D721Med (cell line): ENCODE measurements at regions not wholly inside any gene's neighbourhood (a gene's known extent, or its start where the extent isn't known, plus 50 kb on each side); places are given as distances from the start of the nearest gene placed in this dataset.

Experiments used
- DNase-seq: peaks from one replicate; pipeline ENCODE4 v3.0.0; 2011; ENCODE audit warnings: low spot score; ENCODE audit not compliant: insufficient read length
- FAIRE-seq: peaks from 2 replicates; lab custom pipeline; 2011; peaks lifted over from hg19 to GRCh38; lab: Jason Lieb, UNC
- CTCF ChIP-seq: IDR thresholded peaks from 2 replicates; pipeline ENCODE4 v1.5.1; 2012; ENCODE audit warnings: mild to moderate bottlenecking, control low read depth; ENCODE audit not compliant: insufficient read depth; ENCODE audit errors: missing control alignments

- TF ChIP-seq CTCF, result no peak
- FAIRE-seq, result no peak
- DNase-seq, result no peak
These were observed 141.1 kb downstream of the SLC15A5 start for GRCh38 chr12:16136219-16136988.

DNA sequence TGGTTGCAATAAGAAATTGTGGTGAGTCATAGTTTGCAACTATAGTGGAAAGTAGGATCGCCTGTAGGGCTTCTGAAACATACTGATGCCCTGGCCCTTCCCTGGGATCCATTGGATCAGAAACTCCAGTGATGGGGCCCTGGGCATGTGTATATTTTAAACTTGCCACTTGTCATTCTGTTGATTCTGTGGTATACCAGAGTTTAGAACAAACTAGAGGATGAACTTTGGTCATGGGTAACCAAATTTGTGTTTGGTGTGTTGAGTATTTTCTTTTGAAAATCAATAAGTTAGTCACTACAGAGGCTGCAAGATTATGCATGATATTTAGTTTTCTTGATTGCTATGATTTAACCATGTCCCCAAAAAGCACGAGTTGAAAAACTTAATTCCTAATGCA is 142.2 kb downstream of the SLC15A5 start:
- no peak for TF ChIP-seq CTCF
- FAIRE-seq (no peak), DNase-seq (no peak)

GRCh38 chr12:16130343-16130742 is 147.1 kb downstream of the SLC15A5 start:
- no peak for DNase-seq
- TF ChIP-seq CTCF, result no peak
- no peak for FAIRE-seq

GRCh38 chr12:16121953-16122352 is 155.5 kb downstream of the SLC15A5 start:
- DNase-seq (no peak), FAIRE-seq (no peak)
- no peak for TF ChIP-seq CTCF

DNA sequence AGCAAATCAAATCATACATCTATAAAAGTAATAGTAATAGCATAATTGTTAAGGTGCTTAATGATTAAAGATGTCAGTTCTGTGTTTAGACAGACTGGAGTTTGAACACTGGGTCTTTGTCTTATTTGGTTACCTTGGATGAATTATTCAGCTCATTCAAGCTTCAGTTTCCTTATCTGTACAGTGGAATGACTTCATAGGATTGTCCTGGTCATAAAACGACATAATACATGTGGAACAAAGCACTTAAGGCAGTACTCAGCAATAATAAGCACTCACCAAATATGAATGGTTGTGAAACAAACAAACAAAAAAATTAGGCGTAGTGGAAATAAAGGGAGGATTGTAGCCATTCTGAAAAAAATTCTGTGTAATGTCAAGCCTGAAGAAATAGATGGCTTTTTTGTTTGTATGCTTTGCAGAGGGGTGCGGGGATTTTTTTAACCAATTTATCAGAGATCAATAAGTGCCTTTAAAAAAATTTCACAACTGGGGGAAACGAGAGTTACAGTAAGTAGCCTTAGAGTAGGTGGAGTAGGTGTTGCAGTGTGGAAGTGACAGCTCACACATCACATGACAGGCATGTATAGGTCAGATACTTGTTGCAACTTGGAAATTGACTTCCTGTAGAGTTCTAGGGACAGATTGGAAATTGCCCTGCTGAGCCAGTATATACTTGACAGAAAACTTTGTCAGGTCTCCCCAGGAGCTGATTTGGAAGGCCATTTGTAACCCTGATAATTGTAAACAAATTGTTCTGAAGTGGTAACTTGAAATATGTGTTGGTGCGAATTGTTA is 157.7 kb downstream of the SLC15A5 start:
- no peak for TF ChIP-seq CTCF
- no peak for DNase-seq
- FAIRE-seq, result no peak

DNA sequence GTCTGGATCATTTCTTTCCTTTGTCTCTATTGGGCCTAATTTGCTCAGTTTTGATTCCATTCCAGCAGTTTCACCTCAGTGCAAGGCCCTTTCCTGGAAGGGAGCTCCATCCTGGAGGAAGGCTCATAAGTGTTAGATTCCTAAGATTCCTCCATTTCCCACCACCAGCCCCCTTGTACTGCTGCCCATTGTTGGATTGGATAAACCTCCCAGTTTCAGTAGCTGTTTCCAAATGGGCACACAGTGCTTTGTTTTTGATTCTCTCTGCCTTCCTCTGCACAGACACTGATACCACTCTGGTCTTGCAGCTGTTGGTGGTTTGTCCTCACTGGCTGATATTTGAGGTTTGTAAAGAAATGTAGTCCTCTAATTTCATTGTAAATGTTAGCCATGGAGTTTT is 158.9 kb downstream of the SLC15A5 start:
- no peak for FAIRE-seq
- DNase-seq, result no peak
- TF ChIP-seq CTCF, result no peak
